NB4 (cell line): ENCODE measurements at regions not wholly inside any gene's neighbourhood (a gene's known extent, or its start where the extent isn't known, plus 50 kb on each side); places are given as distances from the start of the nearest gene placed in this dataset.

Experiments
- POLR2A ChIP-seq: IDR thresholded peaks from 2 replicates; pipeline ENCODE4 v1.6.1; 2011; ENCODE audit warnings: mild to moderate bottlenecking; ENCODE audit not compliant: insufficient read length; ENCODE audit errors: extremely low read depth
- TF ChIP-seq, protein P1 (sequence below): IDR thresholded peaks from one replicate; pipeline ENCODE4 v1.5.1; 2012; ENCODE audit warnings: low read depth, low read length
- TF ChIP-seq, protein P2 (sequence below): IDR thresholded peaks from 2 replicates; pipeline ENCODE4 v1.6.1; 2011; ENCODE audit warnings: low read depth, low read length

DNA sequence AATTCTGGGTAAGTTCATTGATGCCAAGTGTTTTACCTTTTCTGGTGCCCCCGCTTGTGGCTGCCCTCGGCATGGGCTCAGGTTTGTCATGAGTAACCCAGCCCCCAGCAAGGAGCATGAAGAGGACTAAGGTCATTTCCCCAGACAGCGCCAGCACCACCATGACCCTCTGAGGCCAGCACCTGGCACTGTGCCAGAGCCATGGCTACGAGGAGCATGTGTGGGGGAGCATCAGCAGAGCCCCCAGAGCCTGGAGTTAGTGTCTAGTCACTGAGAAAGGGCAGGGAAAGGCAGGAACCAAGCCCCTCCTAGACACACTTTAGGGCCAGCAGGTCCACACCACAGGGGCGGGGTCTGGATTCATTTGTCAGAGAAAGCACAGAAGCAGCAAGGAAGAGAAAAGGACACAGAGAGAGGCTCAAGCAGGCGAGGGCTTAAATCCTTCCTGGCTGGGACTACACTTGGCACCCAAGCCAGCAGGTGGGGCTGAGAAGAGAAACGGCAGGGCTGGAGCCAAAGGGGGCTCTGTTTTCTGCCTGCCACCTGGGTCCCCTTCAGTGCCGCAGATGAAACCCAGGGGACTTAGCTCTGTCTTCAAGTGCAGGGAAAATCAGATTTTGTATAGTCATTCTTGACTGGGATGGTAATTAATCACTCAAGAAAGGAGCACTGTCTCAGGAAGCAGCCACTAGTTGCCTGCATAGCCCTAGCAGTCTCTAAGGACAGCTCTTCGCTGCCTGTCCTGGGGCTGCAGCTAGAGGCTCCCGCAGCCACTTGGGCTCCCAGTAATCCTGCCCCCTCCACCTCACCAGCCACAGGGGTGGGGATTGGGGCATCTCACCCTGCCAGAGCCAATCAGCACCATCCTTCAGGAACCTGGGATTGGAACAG lies 79.6 kb upstream of the ZC3H12A start:
- TF ChIP-seq, protein P1, sequence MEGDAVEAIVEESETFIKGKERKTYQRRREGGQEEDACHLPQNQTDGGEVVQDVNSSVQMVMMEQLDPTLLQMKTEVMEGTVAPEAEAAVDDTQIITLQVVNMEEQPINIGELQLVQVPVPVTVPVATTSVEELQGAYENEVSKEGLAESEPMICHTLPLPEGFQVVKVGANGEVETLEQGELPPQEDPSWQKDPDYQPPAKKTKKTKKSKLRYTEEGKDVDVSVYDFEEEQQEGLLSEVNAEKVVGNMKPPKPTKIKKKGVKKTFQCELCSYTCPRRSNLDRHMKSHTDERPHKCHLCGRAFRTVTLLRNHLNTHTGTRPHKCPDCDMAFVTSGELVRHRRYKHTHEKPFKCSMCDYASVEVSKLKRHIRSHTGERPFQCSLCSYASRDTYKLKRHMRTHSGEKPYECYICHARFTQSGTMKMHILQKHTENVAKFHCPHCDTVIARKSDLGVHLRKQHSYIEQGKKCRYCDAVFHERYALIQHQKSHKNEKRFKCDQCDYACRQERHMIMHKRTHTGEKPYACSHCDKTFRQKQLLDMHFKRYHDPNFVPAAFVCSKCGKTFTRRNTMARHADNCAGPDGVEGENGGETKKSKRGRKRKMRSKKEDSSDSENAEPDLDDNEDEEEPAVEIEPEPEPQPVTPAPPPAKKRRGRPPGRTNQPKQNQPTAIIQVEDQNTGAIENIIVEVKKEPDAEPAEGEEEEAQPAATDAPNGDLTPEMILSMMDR: no peak
- no peak for TF ChIP-seq POLR2A
- TF ChIP-seq, protein P2, sequence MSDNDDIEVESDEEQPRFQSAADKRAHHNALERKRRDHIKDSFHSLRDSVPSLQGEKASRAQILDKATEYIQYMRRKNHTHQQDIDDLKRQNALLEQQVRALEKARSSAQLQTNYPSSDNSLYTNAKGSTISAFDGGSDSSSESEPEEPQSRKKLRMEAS: no peak
